ENCODE measurements at regions not wholly inside any gene's neighbourhood (a gene's known extent, or its start where the extent isn't known, plus 50 kb on each side); places are given as distances from the start of the nearest gene placed in this dataset.

DNA sequence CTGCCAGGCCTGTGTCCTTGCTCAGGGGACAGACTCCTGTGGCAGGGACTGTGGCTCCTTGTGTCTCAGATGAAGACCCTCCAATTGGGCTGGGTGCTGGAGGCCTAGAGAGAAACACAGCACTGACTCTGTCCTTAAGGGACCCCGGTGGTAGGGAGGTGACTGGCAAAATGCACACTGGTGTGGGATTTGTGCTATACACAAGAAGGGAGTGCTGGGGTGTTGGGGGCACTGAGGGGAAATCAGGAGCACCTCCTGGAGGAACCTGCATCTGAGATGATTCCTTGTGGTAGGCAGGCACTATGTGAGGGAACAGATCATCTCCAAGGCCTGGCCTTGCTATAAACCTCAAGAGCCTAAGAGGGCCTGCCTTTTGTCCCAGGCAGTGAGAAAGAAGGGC, 149.2 kb downstream of the RPS24 start:
- Histone ChIP-seq H3K4me3 (no peak overlapping the region), H3K27ac (no peak overlapping the region), H3K4me1 (no peaks in the 10 kb centered on the region), H3K9me3 (no peaks in the 10 kb centered on the region), H3K27me3 (no peaks in the 10 kb centered on the region), H3K36me3 (ENCODE audit: low read depth, missing control alignments) (no peaks in the 10 kb centered on the region)
- TF ChIP-seq POLR2A (IDR thresholded peaks at IDR 0.05) (no peak), CTCF (IDR thresholded peaks at IDR 0.05) (no peak)
- DNase-seq = no peak
- 75 to 100% methylated on average over 1 of the region's 1 CpG for WGBS, 2 donors
- intact Hi-C loops (cut with DNase I; ENCODE audit: low total_unique reads) = no loop called here

- DNase-seq = no peak
- Histone ChIP-seq H3K27me3 (no peaks in the 10 kb centered on the region), H3K27ac (no peak overlapping the region), H3K4me1 (no peaks in the 10 kb centered on the region), H3K9me3 (no peaks in the 10 kb centered on the region), H3K36me3 (ENCODE audit: low read depth, missing control alignments) (no peaks in the 10 kb centered on the region), H3K4me3 (no peak overlapping the region)
- 94 to 97% methylated on average over 15 to 19 of the region's 19 CpGs for WGBS, 2 donors
- TF ChIP-seq POLR2A (IDR thresholded peaks at IDR 0.05) (no peak), CTCF (IDR thresholded peaks at IDR 0.05) (no peak)
- intact Hi-C loops (cut with DNase I; ENCODE audit: low total_unique reads) = no loop called here
Measured at GRCh38 chr10:78184851-78185692, 151.4 kb downstream of the RPS24 start.

DNA sequence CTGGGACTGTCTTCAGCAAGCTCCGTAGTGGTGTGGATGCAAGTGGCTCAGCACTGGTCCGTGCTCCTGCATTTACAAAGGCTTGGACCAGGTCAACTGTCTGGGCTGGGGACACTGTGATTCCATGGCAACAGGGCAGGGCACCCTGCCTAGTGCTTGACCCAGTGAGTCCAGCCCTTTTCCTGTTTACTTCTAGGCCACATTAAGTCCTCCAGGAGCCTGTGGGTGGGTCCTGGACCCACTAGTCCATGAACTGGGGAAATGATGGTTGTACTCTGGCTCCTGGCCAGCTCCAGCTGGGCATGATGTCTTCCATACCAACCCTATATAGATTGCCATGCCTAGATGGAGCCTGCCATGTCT, 152.0 kb downstream of the RPS24 start:
- DNase-seq = no peak
- no peaks in the 10 kb centered on the region for H3K4me1 ChIP-seq
- WGBS, 2 donors = 94 to 96% methylated on average over 2 of the region's 2 CpGs
- intact Hi-C loops (cut with DNase I; ENCODE audit: low total_unique reads) = no loop called here
- H3K27ac ChIP-seq = no peak overlapping the region
- no peaks in the 10 kb centered on the region for H3K27me3 ChIP-seq
- H3K4me3 ChIP-seq = no peak overlapping the region
- no peak for TF ChIP-seq POLR2A (IDR thresholded peaks at IDR 0.05)
- TF ChIP-seq CTCF (IDR thresholded peaks at IDR 0.05) = no peak
- no peaks in the 10 kb centered on the region for H3K36me3 ChIP-seq (ENCODE audit: low read depth, missing control alignments)
- no peaks in the 10 kb centered on the region for H3K9me3 ChIP-seq

DNA sequence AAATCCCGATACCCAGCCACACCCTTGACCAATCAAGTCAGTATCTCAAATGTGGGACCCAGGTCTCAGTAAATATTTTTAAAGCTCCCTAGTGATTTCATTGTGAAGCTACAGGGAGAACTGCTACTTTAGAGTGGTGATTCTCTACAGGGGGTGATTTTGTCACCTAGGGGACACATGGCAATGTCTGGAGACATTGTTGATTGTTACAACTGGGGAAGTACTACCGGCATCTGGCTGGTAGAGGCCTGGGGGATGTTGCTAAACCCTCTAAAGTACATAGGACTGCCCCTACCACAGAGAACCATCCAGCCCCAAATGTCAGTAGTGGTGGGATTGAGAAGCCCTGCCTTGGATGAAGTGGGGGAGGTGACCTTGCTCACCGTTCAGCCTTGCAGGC, 152.9 kb downstream of the RPS24 start:
- Histone ChIP-seq H3K9me3 (no peaks in the 10 kb centered on the region), H3K4me3 (no peak overlapping the region), H3K4me1 (no peaks in the 10 kb centered on the region), H3K27ac (no peak overlapping the region), H3K27me3 (no peaks in the 10 kb centered on the region), H3K36me3 (ENCODE audit: low read depth, missing control alignments) (no peaks in the 10 kb centered on the region)
- no peak for TF ChIP-seq CTCF (IDR thresholded peaks at IDR 0.05)
- intact Hi-C loops (cut with DNase I; ENCODE audit: low total_unique reads) = no loop called here
- DNase-seq = no peak
- 84 to 86% methylated on average over 3 of the region's 3 CpGs for WGBS, 2 donors

- Histone ChIP-seq H3K27me3 (no peaks in the 10 kb centered on the region), H3K27ac (no peak overlapping the region), H3K36me3 (ENCODE audit: low read depth, missing control alignments) (no peaks in the 10 kb centered on the region), H3K4me3 (no peak overlapping the region), H3K9me3 (no peaks in the 10 kb centered on the region), H3K4me1 (no peaks in the 10 kb centered on the region)
- 90 to 96% methylated on average over 2 of the region's 2 CpGs for WGBS, 2 donors
- no peak for DNase-seq
- intact Hi-C loops (cut with DNase I; ENCODE audit: low total_unique reads) = no loop called here
- TF ChIP-seq POLR2A (IDR thresholded peaks at IDR 0.05) (no peak), CTCF (IDR thresholded peaks at IDR 0.05) (no peak)
Measured at GRCh38 chr10:78187371-78187770, 153.7 kb downstream of the RPS24 start.

Measured in testis (tissue), 2 donors.